Urothelium cell line (cell line): ENCODE measurements at regions not wholly inside any gene's neighbourhood (a gene's known extent, or its start where the extent isn't known, plus 50 kb on each side); places are given as distances from the start of the nearest gene placed in this dataset.

Source experiments
- DNase-seq: peaks from one replicate; pipeline ENCODE4 v3.0.0; 2011; ENCODE audit warnings: low spot score, mixed read lengths
- FAIRE-seq: peaks from 2 replicates; lab custom pipeline; 2011; peaks lifted over from hg19 to GRCh38; lab: Jason Lieb, UNC

DNA sequence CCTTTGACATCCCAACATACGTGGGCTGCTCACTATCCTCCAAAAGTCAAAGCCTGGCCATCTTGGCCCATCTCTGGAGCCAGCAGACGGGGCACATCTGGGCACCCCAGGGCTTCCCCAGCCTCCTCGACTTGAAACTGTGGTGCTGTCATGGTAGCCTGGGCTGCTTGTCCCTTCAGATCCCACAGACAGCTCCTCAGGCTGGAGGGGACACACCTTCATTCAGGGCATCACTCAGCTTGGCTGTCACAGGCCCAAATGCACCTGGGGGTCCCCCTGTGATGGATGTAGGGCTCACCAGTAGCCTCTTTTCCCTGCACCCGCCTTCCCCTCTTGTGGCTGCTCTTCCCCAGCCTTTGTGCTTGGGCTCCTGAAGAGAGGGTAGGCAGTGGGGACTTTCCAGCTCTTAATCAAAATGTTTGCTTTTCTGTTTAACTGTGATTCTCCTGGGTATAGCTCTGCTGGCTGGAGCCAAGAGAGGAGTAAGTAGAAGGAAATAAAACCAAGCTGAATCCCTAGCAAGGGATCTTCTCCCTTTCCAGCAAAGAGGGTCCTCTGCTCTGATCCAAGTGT, 92.3 kb downstream of the GYPC start:
- DNase-seq (no peak), FAIRE-seq (no peak)

DNA sequence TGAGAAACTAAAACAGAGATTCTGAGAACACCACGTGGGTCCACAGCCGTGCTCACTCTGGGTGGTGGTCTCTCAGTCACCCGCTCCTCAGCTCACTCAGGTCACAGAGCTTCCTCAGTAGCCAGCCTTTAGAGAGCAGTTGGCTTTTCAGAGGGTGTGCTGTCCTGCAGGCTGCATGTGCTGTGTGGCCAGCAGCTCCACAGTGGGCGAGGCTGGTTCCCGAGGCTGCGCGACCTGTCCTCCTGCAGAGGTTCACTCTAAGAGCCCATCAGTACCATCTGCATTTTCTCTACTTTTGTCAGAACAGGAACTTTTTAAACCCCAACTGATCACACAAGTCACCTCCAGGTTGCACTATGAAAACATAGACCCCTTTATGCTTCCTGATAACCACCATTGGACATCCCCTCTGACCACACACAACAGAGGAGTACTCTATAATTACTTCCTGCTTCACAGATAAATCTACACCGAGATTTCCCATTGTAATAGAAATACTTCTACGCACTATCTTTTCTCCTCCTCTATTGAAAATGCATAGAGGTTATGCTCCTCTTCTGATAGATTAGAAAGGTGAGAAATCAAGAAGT, 93.1 kb downstream of the GYPC start:
- DNase-seq (no peak), FAIRE-seq (no peak)

DNA sequence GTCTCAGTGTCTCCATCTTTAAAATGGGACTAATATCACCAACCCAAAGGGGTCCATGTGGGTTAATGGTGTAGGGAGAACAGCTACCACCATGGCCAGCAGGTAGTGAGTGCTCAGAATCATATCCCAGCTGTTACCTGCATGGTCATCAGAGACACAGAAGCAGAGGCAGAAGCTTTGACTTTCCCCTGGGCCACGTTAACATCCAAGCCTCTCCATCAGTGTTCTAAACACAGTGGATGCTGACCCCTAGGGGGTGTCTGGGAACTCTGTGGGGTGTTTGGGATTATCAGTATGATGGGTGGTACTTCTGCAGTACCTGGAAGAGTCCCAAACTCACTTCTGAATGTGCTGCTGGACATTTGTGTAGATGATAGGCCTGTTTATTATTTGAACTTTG, 93.6 kb downstream of the GYPC start:
- no peak for FAIRE-seq
- no peak for DNase-seq

DNA sequence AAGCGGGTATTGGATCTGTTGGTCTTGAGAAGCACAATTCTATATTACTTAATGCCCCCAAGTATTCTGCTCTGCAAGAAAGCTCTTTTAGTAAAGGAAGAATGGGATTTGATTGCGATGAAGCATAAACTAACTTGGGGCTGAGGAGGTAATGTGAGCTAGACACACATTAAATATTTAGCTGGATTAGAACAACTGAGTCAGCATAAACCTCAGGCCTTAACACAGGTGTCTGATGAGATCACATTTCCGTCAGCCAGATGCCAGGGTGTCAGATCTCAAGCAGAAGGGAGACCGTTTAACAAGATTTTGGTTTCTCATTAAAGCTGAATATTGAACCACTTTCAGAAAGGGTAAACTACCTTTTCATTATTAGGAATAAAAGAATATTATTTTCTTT, 94.5 kb downstream of the GYPC start:
- DNase-seq, result no peak
- no peak for FAIRE-seq

DNA sequence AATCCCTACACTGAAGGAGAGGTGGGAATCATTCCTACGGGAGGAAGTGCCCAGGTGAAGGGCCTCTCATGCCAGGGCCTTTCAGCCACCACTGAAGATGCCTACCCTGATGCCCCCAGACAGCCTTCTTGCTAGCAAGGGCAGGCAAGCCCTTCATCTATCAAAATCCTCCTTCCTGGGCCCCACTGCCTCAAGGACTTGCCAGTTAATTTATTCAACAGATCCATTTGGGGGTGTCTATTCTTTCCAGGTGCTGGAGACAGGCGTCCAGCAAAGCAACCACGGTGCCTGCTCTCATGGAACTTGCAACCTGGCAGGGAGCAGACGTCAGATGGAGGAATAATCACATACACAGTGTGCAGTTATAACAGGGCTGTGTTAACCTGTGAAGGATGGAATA, 95.5 kb downstream of the GYPC start:
- FAIRE-seq, result no peak

DNA sequence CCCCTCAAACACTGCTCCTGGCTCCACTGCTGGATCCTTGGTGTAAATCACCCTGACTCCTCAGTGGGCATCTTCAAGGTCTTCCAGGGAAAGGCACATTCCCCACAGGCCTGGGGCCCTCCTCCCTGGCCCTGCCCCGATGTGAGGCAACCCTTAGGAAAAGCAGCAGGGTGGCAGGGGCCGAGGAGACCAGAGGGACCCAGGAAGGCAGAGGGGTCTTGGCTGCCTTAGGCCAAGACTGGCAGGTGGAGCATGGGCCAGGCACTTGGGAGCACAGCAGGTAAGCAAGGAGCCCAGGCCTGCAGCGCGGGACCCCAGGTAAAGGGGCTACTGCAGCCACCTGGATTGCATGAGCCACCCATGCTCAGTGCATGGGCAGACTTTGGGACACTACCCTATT, 96.9 kb downstream of the GYPC start:
- no peak for FAIRE-seq
- no peak for DNase-seq

More for the DNA sequence above, 95.5 kb downstream of the GYPC start:
- DNase-seq, result no peak

DNA sequence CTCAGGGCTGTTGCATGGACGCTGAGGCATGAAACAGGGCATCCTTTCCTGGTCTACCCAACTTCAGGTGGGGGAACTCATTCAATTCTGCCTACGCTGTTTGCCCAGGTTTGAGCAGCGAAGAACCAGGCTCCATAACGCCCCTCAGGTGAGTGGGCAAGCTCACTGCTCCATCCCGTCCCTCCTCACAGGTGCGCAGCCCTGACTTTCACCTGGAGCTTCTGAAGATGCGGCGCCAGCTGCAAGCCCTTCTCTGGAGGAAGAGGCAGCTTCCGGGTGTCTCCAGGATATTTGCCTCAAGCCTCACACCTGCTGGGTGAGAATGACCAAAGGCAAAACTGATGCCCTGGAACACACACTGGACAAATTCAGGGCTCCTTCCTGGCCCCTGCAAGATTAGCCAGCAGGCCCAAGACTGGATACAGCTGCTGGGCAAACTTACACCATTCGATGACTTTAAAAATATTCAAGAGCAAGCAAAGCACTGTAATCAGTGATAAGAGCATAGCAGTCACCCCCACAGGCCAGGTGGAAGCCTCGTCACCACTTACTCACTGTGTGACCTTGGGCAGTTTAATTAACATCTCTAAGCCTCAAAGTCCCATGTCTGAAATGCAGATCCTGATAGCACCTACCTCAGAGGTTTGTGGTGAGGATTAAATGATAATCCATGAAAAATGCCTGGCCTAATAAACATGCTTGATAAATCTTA, 97.7 kb downstream of the GYPC start:
- DNase-seq (no peak), FAIRE-seq (no peak)

DNA sequence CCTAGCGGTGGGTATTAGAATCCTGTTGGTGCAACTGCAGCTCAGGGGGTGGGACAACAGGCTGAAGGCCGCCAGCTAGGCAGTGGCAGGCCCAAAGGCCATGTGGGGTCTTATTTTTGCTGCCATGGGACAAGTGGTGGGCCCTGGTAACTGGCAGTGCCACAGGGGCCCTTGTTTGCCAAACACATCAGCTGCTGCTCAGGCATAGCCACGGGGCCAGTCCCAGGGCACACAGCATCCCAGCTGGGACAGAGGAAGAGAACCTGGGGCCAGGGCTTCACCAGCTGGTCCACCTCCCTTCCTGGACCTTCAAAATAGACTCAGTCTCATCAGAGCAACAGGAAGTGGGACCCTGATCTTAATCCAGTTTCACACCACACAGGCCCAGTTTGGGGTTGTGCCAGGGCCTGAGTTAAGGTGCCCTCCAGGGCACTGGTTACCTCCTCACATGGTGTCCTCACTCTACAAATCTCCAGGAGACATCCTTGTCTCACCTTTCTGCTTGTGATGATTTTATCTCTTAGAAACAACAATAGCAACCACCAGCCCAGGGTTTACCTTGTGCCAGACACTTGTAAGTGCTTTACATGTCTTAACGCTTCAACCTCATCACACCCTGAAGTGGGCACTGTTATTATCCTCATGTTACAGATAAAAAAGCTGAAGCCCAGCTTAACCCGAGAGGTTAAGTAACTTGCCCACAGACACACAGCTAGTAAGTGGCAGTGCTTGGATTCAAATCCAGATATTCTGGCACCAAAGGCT, 98.5 kb downstream of the GYPC start:
- FAIRE-seq (no peak), DNase-seq (no peak)

DNA sequence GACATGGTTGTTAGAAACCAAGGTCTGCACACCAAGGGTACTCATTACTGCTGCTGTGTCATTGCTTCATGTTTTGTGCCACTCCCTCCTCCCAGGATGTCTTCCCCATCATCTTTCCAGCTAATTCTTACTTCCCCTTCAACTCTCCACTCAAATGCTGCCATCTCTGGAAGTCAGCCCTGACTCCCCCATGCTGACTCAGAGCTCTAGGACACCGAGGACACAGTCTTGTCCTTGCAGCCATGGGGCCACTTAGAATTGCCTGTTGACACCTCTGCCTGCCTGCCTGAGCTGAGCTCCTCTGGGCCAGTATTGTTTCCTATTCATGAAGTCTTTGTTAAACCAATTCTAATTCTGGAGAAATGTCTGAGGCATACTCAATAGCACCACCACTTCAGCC, 100.2 kb downstream of the GYPC start:
- DNase-seq (no peak), FAIRE-seq (no peak)

DNA sequence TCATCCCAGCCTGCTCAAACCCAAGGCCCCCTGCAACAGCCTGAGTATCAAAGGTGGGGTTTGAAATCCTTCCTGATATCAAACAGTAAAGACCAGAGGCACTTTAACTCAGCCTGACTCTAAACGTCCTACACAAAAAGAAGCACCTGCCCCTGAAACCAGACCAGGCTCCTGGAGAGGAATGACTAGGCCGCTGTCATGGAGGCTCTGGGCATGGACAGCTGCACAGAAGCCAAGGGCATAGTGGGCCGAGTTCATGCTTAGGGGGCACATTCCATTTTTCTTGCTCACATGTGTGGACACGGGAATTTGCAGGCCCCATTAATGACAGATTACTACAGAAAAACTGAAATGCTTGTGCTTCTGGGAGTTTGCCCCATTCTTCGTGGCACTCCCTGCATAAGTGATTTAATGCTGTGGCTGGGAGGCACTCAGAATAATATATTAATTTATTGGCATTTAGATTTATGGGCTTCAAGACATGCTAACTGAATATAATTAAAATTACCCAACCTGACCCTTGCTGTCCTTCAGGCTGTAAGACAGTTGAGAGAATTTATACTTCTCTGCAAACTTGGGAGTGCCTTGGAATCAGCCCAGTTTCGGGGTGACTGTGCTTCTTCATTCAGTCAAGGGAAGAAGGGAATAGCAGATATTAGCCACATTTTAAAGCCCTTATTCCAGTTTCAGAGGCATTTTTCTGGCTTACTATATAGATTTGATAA, 105.5 kb downstream of the GYPC start:
- DNase-seq, result no peak
- FAIRE-seq, result no peak

DNA sequence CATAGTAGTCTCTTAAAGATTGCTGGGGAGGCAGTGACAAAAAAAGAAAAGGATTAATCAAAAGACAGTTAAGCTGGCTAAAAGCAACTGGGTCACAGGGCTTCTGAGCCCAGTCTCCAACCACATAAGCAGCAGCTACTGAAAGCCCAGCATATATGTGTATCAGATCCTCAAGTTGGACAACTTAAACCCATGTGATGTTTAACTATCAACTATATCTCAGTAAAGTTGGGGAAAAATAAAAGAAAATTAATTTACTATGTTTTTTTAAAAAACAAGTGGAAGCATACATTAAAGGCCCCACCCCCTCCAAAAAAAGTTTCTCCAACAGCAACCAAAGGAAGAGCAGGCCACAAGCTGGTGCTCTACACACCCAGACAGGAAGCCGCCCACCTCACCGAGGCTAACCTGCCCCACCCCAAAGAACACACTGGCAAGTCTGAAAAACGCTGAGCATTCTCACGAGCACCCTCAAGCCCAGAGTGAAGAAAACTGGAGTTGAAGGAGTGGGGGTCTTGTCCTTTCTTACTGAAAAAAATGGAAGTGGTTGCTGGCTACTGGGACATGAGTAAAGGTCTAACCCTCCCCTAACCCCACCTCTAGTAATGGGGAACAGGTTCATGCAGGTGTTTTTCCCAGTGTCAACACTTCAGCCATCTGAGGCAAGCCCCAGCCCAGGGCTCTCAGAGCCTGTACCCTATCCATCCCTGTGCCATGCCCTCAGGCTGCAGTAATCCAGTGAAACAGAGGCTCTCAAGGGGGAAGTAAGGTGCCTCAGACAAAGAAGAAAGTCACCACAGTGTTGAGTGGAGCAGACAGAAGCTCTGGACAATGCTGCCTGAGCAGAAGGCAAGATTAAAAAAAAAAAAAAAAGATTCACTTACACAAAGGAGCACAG, 106.3 kb downstream of the GYPC start:
- DNase-seq, result no peak
- no peak for FAIRE-seq

DNA sequence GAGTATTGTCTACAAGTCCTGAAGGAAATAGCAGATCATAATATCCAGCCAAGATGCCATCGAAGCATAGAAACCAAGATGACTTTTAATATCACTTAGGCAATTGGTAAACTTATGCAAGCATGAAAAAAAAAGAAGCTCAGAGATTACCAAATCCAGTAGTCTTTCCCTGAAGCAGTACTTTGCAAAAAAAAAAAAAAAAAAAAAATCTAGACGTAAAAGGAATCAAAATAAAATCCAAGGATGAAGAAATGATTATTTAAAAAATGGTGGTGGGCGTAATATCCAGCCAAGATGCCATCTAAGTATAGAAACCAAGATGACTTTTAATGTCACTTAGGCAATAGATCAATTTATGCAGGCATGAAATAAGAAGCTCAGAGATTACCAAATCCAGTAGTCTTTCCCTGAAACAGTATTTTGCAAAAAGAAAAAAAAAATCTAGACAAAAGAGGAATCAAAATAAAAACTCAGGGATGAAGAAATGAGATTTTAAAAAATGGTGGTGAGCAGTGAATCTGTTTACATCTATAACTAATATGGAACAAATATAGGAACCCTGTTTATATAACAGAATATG, 108.8 kb downstream of the GYPC start:
- no peak for DNase-seq
- no peak for FAIRE-seq

DNA sequence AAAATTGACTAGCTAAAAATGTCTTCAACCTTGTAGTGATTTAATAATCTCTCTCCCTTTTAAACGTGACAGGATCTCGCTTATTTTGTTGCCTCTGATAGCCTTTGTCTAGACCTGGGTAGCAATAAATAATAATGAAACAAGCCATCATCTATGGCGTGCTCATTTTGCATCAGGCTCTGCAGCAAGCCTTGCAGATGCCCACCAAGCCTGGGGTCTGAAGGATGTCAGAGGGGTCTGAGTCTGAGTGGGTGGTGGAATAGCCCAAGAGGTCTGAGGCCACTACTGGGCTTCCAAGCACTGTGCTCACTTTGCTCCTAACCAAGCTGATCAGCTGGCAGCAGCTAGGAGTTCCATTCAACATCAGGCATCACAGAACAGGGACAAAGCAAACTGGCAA, 109.4 kb downstream of the GYPC start:
- FAIRE-seq, result no peak
- no peak for DNase-seq

DNA sequence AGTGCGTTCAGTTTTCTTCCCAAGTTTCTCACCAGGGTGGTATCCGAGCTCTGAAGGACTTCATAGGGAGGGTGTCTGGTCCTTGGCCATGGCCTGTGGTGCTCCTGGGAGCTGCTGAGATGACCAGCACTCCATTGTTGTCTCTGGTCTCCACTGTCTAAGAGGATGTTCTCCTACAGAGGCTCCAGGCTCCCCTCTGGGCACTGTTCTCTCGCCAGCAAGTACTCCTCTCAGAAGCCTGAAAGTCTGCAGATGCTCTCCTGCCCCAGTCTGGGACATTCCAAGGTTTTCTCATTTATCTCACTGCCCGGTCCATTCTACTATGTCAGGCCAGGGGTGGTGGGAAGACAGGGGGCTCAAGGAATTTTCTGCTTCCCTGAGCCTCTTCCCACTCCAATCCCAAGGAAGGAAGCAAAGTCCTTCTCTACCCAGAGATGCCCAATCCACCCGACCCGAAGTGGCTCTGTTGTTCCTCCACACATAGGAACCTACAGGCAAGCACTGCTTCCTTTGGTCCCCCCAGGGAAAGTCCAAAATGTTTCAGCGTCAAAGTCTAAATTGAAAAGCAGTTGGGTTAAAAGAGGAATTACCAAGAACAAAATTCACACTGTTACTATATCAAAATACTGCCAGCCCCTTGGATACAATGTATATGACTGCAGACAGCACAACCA, 110.5 kb downstream of the GYPC start:
- DNase-seq (no peak), FAIRE-seq (no peak)

DNA sequence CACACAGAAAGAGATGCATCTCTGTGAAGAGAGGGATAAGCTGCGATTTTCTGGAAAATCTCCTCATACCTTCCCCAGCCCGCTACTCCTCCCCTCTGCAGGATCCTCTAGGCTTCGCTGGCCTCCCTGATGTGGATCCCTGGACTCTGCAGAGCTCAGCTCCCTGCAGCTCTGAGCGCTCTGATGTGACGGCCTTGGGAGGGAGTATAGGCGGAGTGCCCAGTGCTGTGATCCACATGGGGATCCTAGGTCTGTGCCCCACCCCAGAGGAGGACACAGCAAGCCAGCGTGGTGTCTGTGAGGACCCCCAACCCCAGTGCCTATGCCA, 111.0 kb downstream of the GYPC start:
- FAIRE-seq, result no peak

DNA sequence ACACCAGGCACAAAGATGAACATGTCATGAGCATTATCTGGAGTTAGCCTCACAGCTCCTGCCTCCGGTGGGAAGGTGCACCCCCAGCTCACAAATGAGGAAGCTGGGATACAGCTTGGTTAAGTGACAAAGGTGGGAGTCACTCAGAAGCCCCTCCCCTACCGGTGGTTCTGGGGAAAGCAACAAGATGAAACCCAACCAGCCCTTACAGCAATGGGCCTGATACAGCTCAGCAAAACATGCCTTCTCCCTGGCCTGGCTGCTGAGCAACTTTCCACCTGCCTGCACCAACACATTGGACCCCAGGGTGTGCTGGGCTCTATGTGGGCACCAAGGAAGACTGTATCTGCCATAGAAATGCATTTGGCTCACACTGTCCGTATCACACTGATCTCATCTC, 113.2 kb downstream of the GYPC start:
- FAIRE-seq (no peak), DNase-seq (no peak)

More for the DNA sequence above, 111.0 kb downstream of the GYPC start:
- no peak for DNase-seq

DNA sequence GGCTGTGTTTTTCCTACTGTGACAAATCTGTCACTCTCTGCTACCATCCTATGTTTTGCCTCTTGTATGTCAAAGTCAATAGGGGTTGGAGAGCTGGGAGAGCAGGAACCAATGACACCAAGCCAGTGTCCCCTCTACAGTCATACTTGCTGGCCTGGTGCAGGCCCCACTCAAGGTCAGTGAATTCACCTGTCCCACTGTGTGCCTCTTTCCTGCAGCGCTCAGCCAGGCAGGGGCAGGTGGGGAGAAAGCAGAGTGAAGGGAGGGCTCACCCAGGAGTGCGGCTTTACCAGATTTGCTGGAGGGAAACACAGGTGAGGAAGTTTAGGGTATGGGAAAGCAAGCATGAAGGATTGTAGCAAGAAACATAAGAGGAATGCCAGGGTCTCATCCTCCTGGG, 114.5 kb downstream of the GYPC start:
- DNase-seq (no peak), FAIRE-seq (no peak)

DNA sequence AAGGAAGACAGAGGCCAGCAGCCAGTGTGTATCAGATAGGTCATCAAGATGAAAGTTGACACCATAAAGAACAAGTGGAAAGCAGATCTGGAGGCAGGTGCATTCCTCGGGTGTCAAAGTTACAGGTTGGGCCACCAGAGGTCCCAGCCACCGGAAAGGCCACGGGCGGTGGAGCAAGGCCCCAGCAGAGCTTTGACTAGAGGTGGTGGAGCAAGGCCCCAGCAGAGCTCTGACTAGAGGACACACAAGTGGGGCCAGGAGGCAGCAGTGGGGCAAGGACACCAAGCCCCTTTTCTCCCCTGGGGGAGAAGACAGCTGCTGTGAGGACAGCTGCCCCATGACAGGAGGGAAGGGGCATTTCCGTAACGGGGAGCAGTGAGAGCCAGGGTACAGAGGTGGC, 115.1 kb downstream of the GYPC start:
- DNase-seq (no peak), FAIRE-seq (no peak)

DNA sequence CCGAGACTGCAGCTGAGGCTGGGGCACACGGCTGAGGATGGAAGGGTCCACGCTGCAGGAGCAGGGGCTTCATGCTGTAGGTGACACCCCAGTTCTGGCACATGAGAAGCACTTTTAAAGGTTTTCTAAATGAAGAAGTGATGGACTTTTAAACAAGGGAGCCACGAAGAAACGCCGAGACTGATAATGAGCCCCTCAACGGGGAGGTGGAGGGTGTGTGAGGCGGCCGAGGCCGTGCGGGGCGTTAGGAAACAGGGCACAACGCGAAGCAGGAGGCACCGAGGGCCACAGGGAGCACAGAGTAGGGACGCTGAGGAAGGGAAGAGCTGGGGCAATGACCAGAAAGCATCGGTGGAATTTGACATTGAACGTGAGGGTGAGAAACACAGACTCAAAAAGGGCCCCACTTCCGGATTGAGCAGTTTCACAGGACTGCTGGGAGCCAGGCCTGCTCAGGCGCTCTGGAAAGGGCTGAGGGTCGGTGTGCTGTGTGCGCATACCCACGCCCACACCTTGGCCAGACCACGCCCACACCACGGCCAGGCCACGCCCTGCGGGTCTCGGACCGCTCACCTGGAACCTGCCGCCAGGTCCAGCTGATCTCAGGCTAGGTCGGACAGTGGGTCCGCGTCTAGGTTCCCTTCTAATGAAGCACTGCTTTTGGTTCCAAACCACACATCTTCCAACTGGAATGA, 115.7 kb downstream of the GYPC start:
- DNase-seq, result no peak
- no peak for FAIRE-seq
